GM21737 (cell line): ENCODE measurements at regions not wholly inside any gene's neighbourhood (a gene's known extent, or its start where the extent isn't known, plus 50 kb on each side); places are given as distances from the start of the nearest gene placed in this dataset.

Experiments
- ATAC-seq: cut with Tn5 transposase; IDR thresholded peaks from one replicate; pipeline ENCODE4 v1.9.1; 2021; ENCODE audit warnings: mild to moderate bottlenecking, moderate library complexity; ENCODE audit not compliant: unreplicated experiment

GRCh38 chr11:37695283-37695682, 1097.2 kb upstream of the RAG2 start:
- no peak for ATAC-seq

GRCh38 chr11:37689951-37690350, 1091.9 kb upstream of the RAG2 start:
- ATAC-seq: no peak

GRCh38 chr11:37688456-37688855, 1090.4 kb upstream of the RAG2 start:
- no peak for ATAC-seq

GRCh38 chr11:37687130-37687529, 1089.1 kb upstream of the RAG2 start:
- no peak for ATAC-seq

GRCh38 chr11:37671321-37671720, 1073.3 kb upstream of the RAG2 start:
- ATAC-seq: no peak

GRCh38 chr11:37666960-37667359, 1068.9 kb upstream of the RAG2 start:
- ATAC-seq: no peak

- ATAC-seq: no peak
Observed at GRCh38 chr11:37657645-37658044, 1059.6 kb upstream of the RAG2 start.

- ATAC-seq: no peak
Observed at GRCh38 chr11:37647767-37648166, 1049.7 kb upstream of the RAG2 start.

GRCh38 chr11:37643968-37644367, 1045.9 kb upstream of the RAG2 start:
- ATAC-seq: no peak

GRCh38 chr11:37642296-37642695, 1044.3 kb upstream of the RAG2 start:
- ATAC-seq: no peak

- no peak for ATAC-seq
Observed at GRCh38 chr11:37632748-37633147, 1034.7 kb upstream of the RAG2 start.

- ATAC-seq: no peak
Observed at GRCh38 chr11:37630866-37631265, 1032.8 kb upstream of the RAG2 start.

GRCh38 chr11:37623778-37624177, 1025.7 kb upstream of the RAG2 start:
- no peak for ATAC-seq

- no peak for ATAC-seq
Observed at GRCh38 chr11:37621662-37622061, 1023.6 kb upstream of the RAG2 start.

- ATAC-seq: no peak
Observed at GRCh38 chr11:37616291-37616690, 1018.3 kb upstream of the RAG2 start.

GRCh38 chr11:37613031-37613430, 1015.0 kb upstream of the RAG2 start:
- no peak for ATAC-seq

- no peak for ATAC-seq
Observed at GRCh38 chr11:37612146-37612545, 1014.1 kb upstream of the RAG2 start.

GRCh38 chr11:37605229-37605628, 1007.2 kb upstream of the RAG2 start:
- no peak for ATAC-seq

- no peak for ATAC-seq
Observed at GRCh38 chr11:37598381-37598780, 1000.3 kb upstream of the RAG2 start.

GRCh38 chr11:37597776-37598175, 999.7 kb upstream of the RAG2 start:
- no peak for ATAC-seq

- ATAC-seq: no peak
Observed at GRCh38 chr11:37595845-37596244, 997.8 kb upstream of the RAG2 start.

- ATAC-seq: no peak
Observed at GRCh38 chr11:37574361-37574760, 976.3 kb upstream of the RAG2 start.

- no peak for ATAC-seq
Observed at GRCh38 chr11:37572491-37573171, 974.6 kb upstream of the RAG2 start.
